ENCODE measurements at regions not wholly inside any gene's neighbourhood (a gene's known extent, or its start where the extent isn't known, plus 50 kb on each side); places are given as distances from the start of the nearest gene placed in this dataset.

DNA sequence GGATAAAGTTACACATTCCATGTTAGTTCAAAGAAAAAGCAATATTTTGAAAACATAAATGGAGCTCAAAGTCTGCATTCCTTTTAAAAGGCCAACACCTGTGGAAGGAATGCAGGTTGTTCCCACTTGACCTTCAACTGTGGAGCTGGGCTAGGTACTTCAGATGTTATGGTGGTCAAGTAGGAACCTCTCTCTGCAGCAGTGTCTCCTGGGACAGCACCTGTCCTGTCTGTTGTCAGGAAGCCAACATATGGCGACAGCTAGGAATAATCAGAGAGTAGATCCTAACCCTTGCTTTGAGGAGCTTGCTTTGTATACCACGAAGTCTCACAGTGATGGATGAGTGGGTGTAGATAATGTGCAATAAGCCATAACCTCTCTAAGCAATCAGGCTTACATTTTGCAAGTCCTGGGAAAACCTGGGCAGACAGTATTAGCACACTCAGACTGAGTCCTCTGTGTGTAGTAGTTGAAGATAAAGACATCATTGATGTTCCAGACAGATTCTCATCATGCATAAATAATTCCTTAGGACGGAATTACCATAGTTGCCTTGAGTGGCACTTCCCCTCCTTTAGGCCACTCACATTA is 347.5 kb downstream of the PRL start:
- Histone ChIP-seq H3K27me3 (ENCODE audit: insufficient read depth, poor library complexity, severe bottlenecking) (no peaks in the 10 kb centered on the region), H3K27ac (ENCODE audit: poor library complexity, severe bottlenecking) (peak overlapping the region; percentile 7), H3K4me3 (ENCODE audit: severe bottlenecking) (no peak overlapping the region), H3K36me3 (ENCODE audit: low read depth) (no peaks in the 10 kb centered on the region), H3K9me3 (ENCODE audit: severe bottlenecking) (no peaks in the 10 kb centered on the region), H3K4me1 (ENCODE audit: insufficient read depth, poor library complexity, severe bottlenecking) (peaks cover 11% of the 10 kb centered on the region)
- DNase-seq (ENCODE audit: low spot score) (no peak), ATAC-seq (ENCODE audit: low read depth) (peak; percentile 51; the same call in 2 of the 3 replicates)
- TF ChIP-seq, protein P1, sequence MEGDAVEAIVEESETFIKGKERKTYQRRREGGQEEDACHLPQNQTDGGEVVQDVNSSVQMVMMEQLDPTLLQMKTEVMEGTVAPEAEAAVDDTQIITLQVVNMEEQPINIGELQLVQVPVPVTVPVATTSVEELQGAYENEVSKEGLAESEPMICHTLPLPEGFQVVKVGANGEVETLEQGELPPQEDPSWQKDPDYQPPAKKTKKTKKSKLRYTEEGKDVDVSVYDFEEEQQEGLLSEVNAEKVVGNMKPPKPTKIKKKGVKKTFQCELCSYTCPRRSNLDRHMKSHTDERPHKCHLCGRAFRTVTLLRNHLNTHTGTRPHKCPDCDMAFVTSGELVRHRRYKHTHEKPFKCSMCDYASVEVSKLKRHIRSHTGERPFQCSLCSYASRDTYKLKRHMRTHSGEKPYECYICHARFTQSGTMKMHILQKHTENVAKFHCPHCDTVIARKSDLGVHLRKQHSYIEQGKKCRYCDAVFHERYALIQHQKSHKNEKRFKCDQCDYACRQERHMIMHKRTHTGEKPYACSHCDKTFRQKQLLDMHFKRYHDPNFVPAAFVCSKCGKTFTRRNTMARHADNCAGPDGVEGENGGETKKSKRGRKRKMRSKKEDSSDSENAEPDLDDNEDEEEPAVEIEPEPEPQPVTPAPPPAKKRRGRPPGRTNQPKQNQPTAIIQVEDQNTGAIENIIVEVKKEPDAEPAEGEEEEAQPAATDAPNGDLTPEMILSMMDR (IDR thresholded peaks at IDR 0.05; ENCODE audit: poor library complexity, severe bottlenecking): no peak

DNA sequence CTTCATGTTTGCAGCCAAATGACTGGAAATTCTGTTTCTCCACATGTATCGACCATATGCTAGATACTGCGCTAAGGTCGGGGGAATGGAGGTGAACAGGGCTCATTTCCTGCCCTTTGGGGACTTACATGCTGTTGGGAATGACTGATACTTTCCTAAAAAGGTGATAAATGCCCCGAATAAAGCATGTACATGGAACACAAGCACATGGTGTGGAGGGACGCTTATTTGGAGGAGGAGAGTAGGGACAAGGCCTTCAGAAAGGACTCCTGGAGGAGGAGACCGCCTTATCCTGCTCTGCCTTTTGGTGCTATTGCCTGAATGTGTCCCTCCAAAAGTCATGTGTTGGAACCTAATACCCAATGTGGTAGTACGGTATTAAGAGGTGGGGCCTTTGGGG is 344.5 kb downstream of the PRL start:
- no peaks in the 10 kb centered on the region for H3K9me3 ChIP-seq (ENCODE audit: severe bottlenecking)
- no peaks in the 10 kb centered on the region for H3K36me3 ChIP-seq (ENCODE audit: low read depth)
- ATAC-seq (ENCODE audit: low read depth) (no peak), DNase-seq (ENCODE audit: low spot score) (no peak)
- no peak overlapping the region for H3K27ac ChIP-seq (ENCODE audit: poor library complexity, severe bottlenecking)
- no peaks in the 10 kb centered on the region for H3K27me3 ChIP-seq (ENCODE audit: insufficient read depth, poor library complexity, severe bottlenecking)
- TF ChIP-seq, protein P1 (IDR thresholded peaks at IDR 0.05; ENCODE audit: poor library complexity, severe bottlenecking): no peak
- no peak overlapping the region for H3K4me3 ChIP-seq (ENCODE audit: severe bottlenecking)
- H3K4me1 ChIP-seq (ENCODE audit: insufficient read depth, poor library complexity, severe bottlenecking): peaks cover 11% of the 10 kb centered on the region

DNA sequence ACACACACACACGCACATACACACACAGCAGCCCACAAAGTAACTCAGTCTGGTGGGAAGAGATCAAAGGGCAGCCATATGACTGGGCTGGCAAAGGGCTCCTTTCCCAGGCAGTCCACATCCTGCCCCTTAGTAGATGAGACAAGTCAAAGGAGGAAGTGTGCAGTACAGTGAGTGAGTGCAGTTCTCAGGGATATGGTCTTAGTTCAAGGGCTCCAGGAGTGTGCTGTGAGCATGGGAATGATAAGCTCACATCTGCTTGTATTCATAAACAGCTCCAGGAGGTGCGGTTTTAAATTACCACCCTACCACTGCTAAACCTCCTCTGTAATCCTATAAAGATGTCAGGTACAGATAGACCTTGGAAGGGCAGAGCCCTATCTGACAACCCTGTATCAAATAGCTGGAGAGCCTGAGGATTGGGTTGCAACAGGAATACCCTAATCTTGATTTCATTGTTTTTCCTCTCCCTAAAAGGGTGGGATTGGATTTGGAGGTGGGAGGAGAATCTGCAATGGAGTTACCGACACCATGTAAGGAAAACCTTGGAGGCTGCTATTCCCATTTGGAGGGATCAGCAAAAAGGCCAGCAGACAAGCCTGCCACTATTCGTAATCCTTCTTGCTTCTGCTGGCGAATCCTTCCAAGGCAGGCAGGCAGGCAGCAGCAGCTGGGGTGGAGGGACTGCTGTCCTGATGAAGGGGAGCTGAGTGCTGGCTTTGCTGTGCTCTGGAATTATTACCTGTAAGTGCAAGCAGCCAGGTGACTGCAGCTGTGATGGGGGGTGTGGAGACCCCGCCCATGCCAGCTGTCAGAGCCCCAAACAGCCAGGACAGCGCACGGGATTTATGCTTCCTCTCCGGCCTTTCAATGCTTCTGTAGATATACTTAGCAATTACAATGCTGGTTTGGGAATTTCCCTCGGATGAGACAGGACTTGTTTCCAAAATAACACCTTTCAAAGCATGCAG is 342.7 kb downstream of the PRL start:
- no peak overlapping the region for H3K27ac ChIP-seq (ENCODE audit: poor library complexity, severe bottlenecking)
- DNase-seq (ENCODE audit: low spot score) (no peak), ATAC-seq (ENCODE audit: low read depth) (peak; percentile 36; the same call in 1 of the 3 replicates)
- no peaks in the 10 kb centered on the region for H3K27me3 ChIP-seq (ENCODE audit: insufficient read depth, poor library complexity, severe bottlenecking)
- H3K36me3 ChIP-seq (ENCODE audit: low read depth): no peaks in the 10 kb centered on the region
- TF ChIP-seq, protein P1 (IDR thresholded peaks at IDR 0.05; ENCODE audit: poor library complexity, severe bottlenecking): no peak
- H3K4me1 ChIP-seq (ENCODE audit: insufficient read depth, poor library complexity, severe bottlenecking): no peaks in the 10 kb centered on the region
- H3K9me3 ChIP-seq (ENCODE audit: severe bottlenecking): no peaks in the 10 kb centered on the region
- no peak overlapping the region for H3K4me3 ChIP-seq (ENCODE audit: severe bottlenecking)

DNA sequence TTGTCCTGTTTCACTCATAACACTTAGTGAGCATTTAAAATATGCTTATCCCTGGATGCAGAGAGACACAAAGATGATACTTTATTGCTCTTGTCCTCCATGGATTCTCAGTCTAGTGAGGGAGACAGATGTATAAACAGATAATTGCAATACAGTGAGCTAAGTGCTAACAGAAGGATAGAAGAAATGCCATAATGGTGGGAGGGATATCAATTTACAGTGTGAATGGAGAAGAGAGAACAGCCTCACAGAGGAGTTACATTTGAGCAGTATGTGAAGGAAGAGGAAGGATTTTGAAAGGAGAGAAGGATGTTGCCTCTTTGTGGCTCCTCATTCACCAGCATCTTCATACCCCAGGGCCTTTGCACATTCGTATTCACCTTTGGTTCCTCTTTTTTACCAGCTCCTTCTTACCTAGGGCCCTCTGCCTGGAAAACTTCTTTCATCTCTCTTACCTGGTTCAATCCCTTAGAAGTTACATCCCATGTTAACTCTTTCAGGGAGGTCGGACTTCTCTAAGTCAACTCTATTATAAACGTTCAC is 341.7 kb downstream of the PRL start:
- no peak for ATAC-seq (ENCODE audit: low read depth)
- no peak overlapping the region for H3K27ac ChIP-seq (ENCODE audit: poor library complexity, severe bottlenecking)
- TF ChIP-seq, protein P1 (IDR thresholded peaks at IDR 0.05; ENCODE audit: poor library complexity, severe bottlenecking): no peak

More for the DNA sequence above, 341.7 kb downstream of the PRL start:
- no peaks in the 10 kb centered on the region for H3K4me1 ChIP-seq (ENCODE audit: insufficient read depth, poor library complexity, severe bottlenecking)
- DNase-seq (ENCODE audit: low spot score): no peak
- H3K4me3 ChIP-seq (ENCODE audit: severe bottlenecking): no peak overlapping the region
- H3K27me3 ChIP-seq (ENCODE audit: insufficient read depth, poor library complexity, severe bottlenecking): no peaks in the 10 kb centered on the region
- H3K9me3 ChIP-seq (ENCODE audit: severe bottlenecking): no peaks in the 10 kb centered on the region
- H3K36me3 ChIP-seq (ENCODE audit: low read depth): no peaks in the 10 kb centered on the region

Measured in RWPE2 (cell line).